GM12891 (cell line): ENCODE measurements at regions not wholly inside any gene's neighbourhood (a gene's known extent, or its start where the extent isn't known, plus 50 kb on each side); places are given as distances from the start of the nearest gene placed in this dataset.

Experiments used
- PAX5 ChIP-seq: IDR thresholded peaks from 2 replicates; pipeline ENCODE4 v1.6.1; 2011; ENCODE audit warnings: low read length, moderate library complexity, mild to moderate bottlenecking; ENCODE audit not compliant: insufficient read depth, severe bottlenecking
- POLR2A ChIP-seq: IDR thresholded peaks from 2 replicates; pipeline ENCODE4 v1.6.1; 2011; ENCODE audit warnings: low read depth, low read length, control low read depth
- POLR2AphosphoS5 ChIP-seq: IDR thresholded peaks from 2 replicates; pipeline ENCODE4 v1.6.1; 2011; ENCODE audit warnings: low read depth, low read length, control low read depth
- SPI1 ChIP-seq: IDR thresholded peaks from 2 replicates; pipeline ENCODE4 v1.6.1; 2011; ENCODE audit warnings: low read depth, low read length, control low read depth
- TAF1 ChIP-seq: IDR thresholded peaks from 2 replicates; pipeline ENCODE4 v1.6.1; 2011; ENCODE audit warnings: low read depth, low read length, control low read depth

DNA sequence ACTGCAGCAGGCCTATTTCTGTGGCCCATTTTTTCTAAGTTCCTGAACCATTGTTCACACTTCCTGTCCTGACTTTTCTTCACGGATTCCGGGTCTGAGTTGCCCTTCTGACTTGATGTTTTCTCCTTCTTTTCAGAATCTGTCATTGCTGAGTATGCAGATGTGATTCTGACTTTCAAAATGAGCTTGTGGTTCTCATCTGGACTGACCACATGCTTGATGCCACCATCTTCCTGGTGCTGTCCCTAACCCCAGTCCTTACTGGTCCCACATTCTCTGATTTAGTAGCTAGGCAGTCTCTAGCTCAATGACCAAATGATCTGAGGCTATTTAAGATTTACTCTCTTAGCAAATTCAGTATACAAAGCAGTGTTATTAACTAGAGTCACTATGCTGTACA lies 822.3 kb upstream of the TENM3 start:
- no peak for TF ChIP-seq POLR2A
- no peak for TF ChIP-seq POLR2AphosphoS5
- TF ChIP-seq PAX5, result no peak
- TF ChIP-seq SPI1, result no peak
- TF ChIP-seq TAF1, result no peak
